ENCODE measurements at regions not wholly inside any gene's neighbourhood (a gene's known extent, or its start where the extent isn't known, plus 50 kb on each side); places are given as distances from the start of the nearest gene placed in this dataset.

GRCh38 chr4:28432348-28433025, 1571.8 kb downstream of the STIM2 start:
- no peak for DNase-seq (ENCODE audit: low read depth)
- TF ChIP-seq CTCF (IDR thresholded peaks at IDR 0.05; ENCODE audit: insufficient read depth, low read length), result no peak
- no peak overlapping the region for H3K4me3 ChIP-seq (ENCODE audit: low read depth, low read length)

DNA sequence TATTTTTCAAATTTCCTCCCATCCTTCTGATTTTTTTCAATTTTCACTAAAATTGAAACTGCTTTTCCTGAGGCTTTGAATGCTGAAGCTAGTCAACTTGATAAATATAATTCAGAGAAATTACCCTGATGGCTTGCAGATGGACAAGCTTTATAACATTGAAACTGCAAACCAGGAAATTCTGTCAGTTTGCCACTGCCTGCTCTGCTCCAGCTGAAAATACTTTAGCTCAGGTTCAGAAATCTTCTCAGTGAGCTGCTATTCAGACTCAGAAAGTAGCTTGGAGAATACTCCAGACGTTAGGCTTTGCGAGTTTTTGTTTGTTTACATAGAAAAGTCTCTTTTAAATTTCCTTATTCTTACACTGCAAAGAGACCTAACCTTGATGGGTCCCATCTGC, 1574.7 kb downstream of the STIM2 start:
- DNase-seq (ENCODE audit: low read depth), result peak; percentile 13
- no peak overlapping the region for H3K4me3 ChIP-seq (ENCODE audit: low read depth, low read length)
- TF ChIP-seq CTCF (IDR thresholded peaks at IDR 0.05; ENCODE audit: insufficient read depth, low read length), result no peak

DNA sequence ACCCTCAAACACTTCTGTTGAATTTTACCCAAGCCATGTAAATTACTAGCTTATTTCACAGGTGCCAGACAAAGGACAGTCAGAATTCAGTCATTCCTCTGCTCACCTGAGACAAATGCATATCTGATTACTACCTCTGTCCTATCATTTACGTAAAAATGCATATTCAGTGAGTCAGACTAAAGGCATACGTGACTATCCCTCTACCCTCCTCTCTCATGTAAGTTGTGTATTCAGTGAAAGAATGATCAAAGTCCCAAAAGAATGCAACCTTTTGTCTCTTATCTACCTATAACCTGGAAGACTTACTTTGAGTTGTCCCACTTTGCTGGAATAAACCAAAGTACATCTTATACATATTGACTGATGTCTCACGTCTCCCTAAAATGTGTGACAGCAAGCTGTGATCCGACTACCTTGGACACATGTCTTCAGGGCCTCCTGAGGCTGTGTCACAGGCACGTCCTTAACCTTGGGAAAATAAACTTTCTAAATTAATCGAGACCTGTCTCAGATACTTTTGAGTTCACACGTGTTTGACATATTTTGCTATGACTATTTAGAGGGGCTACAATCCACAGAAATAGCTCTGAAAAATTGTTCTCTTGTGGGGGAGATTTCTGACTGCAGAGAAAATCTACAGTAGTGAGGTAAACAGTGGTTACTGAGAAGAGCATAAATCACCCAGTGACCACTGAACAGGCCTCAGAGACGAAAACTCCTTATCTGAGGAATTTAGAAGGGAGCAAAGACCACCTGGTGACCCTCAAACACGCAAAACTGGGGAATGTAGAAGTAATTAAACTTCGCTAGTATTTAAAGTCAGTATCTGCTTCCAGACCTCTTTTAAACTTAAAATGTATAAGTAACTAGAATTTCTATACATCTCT, 1575.8 kb downstream of the STIM2 start:
- no peak for DNase-seq (ENCODE audit: low read depth)
- H3K4me3 ChIP-seq (ENCODE audit: low read depth, low read length), result no peak overlapping the region
- TF ChIP-seq CTCF (IDR thresholded peaks at IDR 0.05; ENCODE audit: insufficient read depth, low read length), result no peak

- no peak overlapping the region for H3K4me3 ChIP-seq (ENCODE audit: low read depth, low read length)
- no peak for TF ChIP-seq CTCF (IDR thresholded peaks at IDR 0.05; ENCODE audit: insufficient read depth, low read length)
- no peak for DNase-seq (ENCODE audit: low read depth)
Measured at GRCh38 chr4:28443371-28443770, 1582.7 kb downstream of the STIM2 start.

- TF ChIP-seq CTCF (IDR thresholded peaks at IDR 0.05; ENCODE audit: insufficient read depth, low read length), result no peak
- no peak overlapping the region for H3K4me3 ChIP-seq (ENCODE audit: low read depth, low read length)
- no peak for DNase-seq (ENCODE audit: low read depth)
Measured at GRCh38 chr4:28443801-28444412, 1583.3 kb downstream of the STIM2 start.

GRCh38 chr4:28444886-28445496, 1584.3 kb downstream of the STIM2 start:
- TF ChIP-seq CTCF (IDR thresholded peaks at IDR 0.05; ENCODE audit: insufficient read depth, low read length), result no peak
- H3K4me3 ChIP-seq (ENCODE audit: low read depth, low read length), result no peak overlapping the region
- DNase-seq (ENCODE audit: low read depth), result peak; percentile 47

Data from fibroblast of the aortic adventitia (primary cell).